Endothelial cell of umbilical vein (primary cell): ENCODE measurements at regions not wholly inside any gene's neighbourhood (a gene's known extent, or its start where the extent isn't known, plus 50 kb on each side); places are given as distances from the start of the nearest gene placed in this dataset.

ENCODE experiments used
- BruUV-seq: library from RNA; stranded (reverse); fragments of 400-500 nt; replicated peaks from 2 replicates; lab custom pipeline; 2021; lab: Mats Ljungman, UMichigan
- CTCF ChIA-PET: fragments of 300-600, 350-600 bp; sonication (Branson Sonifier 250); formaldehyde crosslinking; loops from one replicate; lab custom pipeline; 2021; ENCODE audit warnings: antibody characterized with exemption, inconsistent platforms; lab: Charles Lee
- POLR2A ChIA-PET: fragments of 300-600, 350-600 bp; sonication (Branson Sonifier 250); formaldehyde crosslinking; loops from one replicate; lab custom pipeline; 2021; ENCODE audit warnings: antibody characterized with exemption, inconsistent platforms; lab: Charles Lee
- DNase-seq: peaks from one replicate; pipeline ENCODE4 v3.0.0-alpha.2; 2011; ENCODE audit warnings: low read depth, low spot score
- FAIRE-seq: peaks from 2 replicates; lab custom pipeline; 2011; peaks lifted over from hg19 to GRCh38; lab: Jason Lieb, UNC
- H2AFZ ChIP-seq: 2 replicates; pipeline ENCODE4 v1.6.0; 2012; ENCODE audit warnings: low read depth, low read length, control low read depth, inconsistent platforms
- H3K27ac ChIP-seq: 2 replicates; pipeline ENCODE4 v1.5.1; 2011; ENCODE audit warnings: low read depth, mild to moderate bottlenecking, control low read depth, low read length, moderate library complexity; ENCODE audit not compliant: insufficient read depth
- H3K27me3 ChIP-seq, 2 experiments: 2 replicates each; pipeline versions ENCODE4 v1.6.0 to v1.6.1; 2011; ENCODE audit warnings: low read length in 2 of 2, mixed read lengths in 1 of 2; ENCODE audit not compliant: control insufficient read depth in 2 of 2, insufficient read depth in 2 of 2
- H3K36me3 ChIP-seq, 2 experiments: 2 replicates in 1 of 2; 3 replicates in 1 of 2; pipeline ENCODE4 v1.5.1; 2011; ENCODE audit warnings: low read length in 2 of 2, mild to moderate bottlenecking in 1 of 2, moderate library complexity in 1 of 2; ENCODE audit not compliant: control insufficient read depth in 2 of 2, insufficient read depth in 2 of 2; ENCODE audit errors: extremely low read depth in 1 of 2
- H3K4me1 ChIP-seq: 3 replicates; pipeline ENCODE4 v1.5.1; 2011; ENCODE audit warnings: mild to moderate bottlenecking, low read length; ENCODE audit not compliant: control insufficient read depth, insufficient read depth; ENCODE audit errors: extremely low read depth
- H3K4me2 ChIP-seq: 2 replicates; pipeline ENCODE4 v1.6.1; 2011; ENCODE audit warnings: low read length, control low read depth, mixed read lengths; ENCODE audit not compliant: insufficient read depth
- H3K4me3 ChIP-seq, 3 experiments: fragments of 200-600 bp in 1 of 3; sonication (generic), shearing (Covaris generic) in 1 of 3; replicated peaks in 1 of 3; 2 replicates each; pipeline ENCODE4 v1.5.1; 2011 to 2016; ENCODE audit warnings: control low read depth in 3 of 3, low read length in 3 of 3, mild to moderate bottlenecking in 2 of 3, inconsistent platforms in 1 of 3, low read depth in 1 of 3, moderate library complexity in 1 of 3; ENCODE audit not compliant: insufficient read depth in 1 of 3
- H3K79me2 ChIP-seq: 2 replicates; pipeline ENCODE4 v1.6.0; 2012; ENCODE audit warnings: low read length, inconsistent platforms; ENCODE audit not compliant: control insufficient read depth, insufficient read depth
- H3K9ac ChIP-seq: replicated peaks from 2 replicates; pipeline ENCODE3; 2011; ENCODE audit warnings: low read length, control low read depth; ENCODE audit not compliant: insufficient read depth; ENCODE audit errors: extremely low read depth
- H3K9me1 ChIP-seq: replicated peaks from 3 replicates; pipeline ENCODE4 v1.6.0; 2011; ENCODE audit warnings: mild to moderate bottlenecking, low read length; ENCODE audit not compliant: control insufficient read depth, insufficient read depth; ENCODE audit errors: extremely low read depth
- H3K9me3 ChIP-seq: replicated peaks from 2 replicates; pipeline ENCODE4 v1.5.1; 2012; ENCODE audit warnings: low read length, inconsistent platforms; ENCODE audit not compliant: control insufficient read depth, insufficient read depth
- H4K20me1 ChIP-seq: replicated peaks from 2 replicates; pipeline ENCODE3; 2011; ENCODE audit warnings: mild to moderate bottlenecking, low read length; ENCODE audit not compliant: control insufficient read depth, insufficient read depth; ENCODE audit errors: extremely low read depth
- EZH2 ChIP-seq: IDR thresholded peaks from 2 replicates; pipeline ENCODE4 v1.6.1; 2012; ENCODE audit warnings: borderline replicate concordance, low read depth, mild to moderate bottlenecking, moderate library complexity, low read length, inconsistent platforms; ENCODE audit not compliant: severe bottlenecking
- FOS ChIP-seq: IDR thresholded peaks from 2 replicates; pipeline ENCODE4 v1.6.1; 2011; ENCODE audit warnings: mild to moderate bottlenecking, low read length, moderate library complexity, borderline replicate concordance; ENCODE audit not compliant: insufficient read depth
- GATA2 ChIP-seq: IDR thresholded peaks from 2 replicates; pipeline ENCODE4 v1.7.0; 2011; ENCODE audit warnings: low read depth, mild to moderate bottlenecking, moderate library complexity, mixed read lengths, low read length; ENCODE audit not compliant: insufficient read length, insufficient read depth
- JUN ChIP-seq: IDR thresholded peaks from 2 replicates; pipeline ENCODE4 v1.6.1; 2011; ENCODE audit warnings: borderline replicate concordance, low read depth; ENCODE audit not compliant: insufficient read length, insufficient read depth
- MYC ChIP-seq: IDR thresholded peaks from one replicate; pipeline ENCODE4 v1.6.1; 2011; ENCODE audit warnings: mild to moderate bottlenecking, low read depth, low read length
- POLR2AphosphoS5 ChIP-seq: IDR thresholded peaks from 2 replicates; pipeline ENCODE4 v1.6.1; 2012; ENCODE audit warnings: low read depth, mild to moderate bottlenecking, control low read depth, low read length, moderate library complexity; ENCODE audit not compliant: insufficient read depth
- dilution Hi-C: fragments of 300-500 bp; cut with MboI; formaldehyde crosslinking; loops from one replicate; pipeline ENCODE4 v1.15.0; 2019; ENCODE audit warnings: low sequenced_read_pairs; ENCODE audit not compliant: extremely low pct_ligation_motif_present
- intact Hi-C: fragments of 100-400 bp; cut with micrococcal nuclease; formaldehyde crosslinking; loops from one replicate; pipeline ENCODE4 v1.10.0; 2022
- TF ChIP-seq, protein P1 (sequence below), 2 donors: IDR thresholded peaks; 1 replicate in 1 of 2; 2 replicates in 1 of 2; pipeline ENCODE4 v1.5.1; 2011; ENCODE audit warnings: low read length in 2 of 2, mild to moderate bottlenecking in 2 of 2, moderate library complexity in 2 of 2, control low read depth in 1 of 2, inconsistent platforms in 1 of 2, low read depth in 1 of 2; ENCODE audit not compliant: insufficient read depth in 1 of 2; ENCODE audit errors: extremely low read depth in 1 of 2
- TF ChIP-seq, protein P2 (sequence below): IDR thresholded peaks from 2 replicates; pipeline ENCODE4 v1.6.1; 2011; ENCODE audit not compliant: insufficient read depth, insufficient read length

DNA sequence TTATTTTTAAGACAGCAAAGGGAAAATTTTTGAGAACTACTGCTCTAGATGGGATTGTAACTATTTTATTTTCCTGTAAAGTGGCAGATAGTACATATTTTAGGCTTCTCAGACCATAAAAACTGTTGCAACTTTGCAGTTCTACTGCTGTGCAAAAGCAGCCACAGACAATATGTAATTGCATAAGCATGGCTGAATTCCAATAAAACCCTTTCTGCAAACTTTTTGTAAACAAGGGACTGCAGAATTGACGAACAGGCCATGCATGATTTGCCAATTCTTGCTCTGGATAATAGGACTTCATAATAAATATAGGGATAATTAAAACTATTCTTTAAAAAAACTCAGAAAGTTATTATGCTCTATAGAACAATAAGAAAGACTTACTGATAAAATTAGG lies 149.1 kb downstream of the SLITRK5 start:
- POLR2A ChIA-PET: no interaction called here
- H3K27ac ChIP-seq: no peak overlapping the region
- H2AFZ ChIP-seq: no peak overlapping the region
- no peaks in the 10 kb centered on the region for H3K9me1 ChIP-seq
- intact Hi-C loops (no loop called here), dilution Hi-C loops (no loop called here)
- H3K4me3 ChIP-seq: no peak overlapping the region
- no peaks in the 10 kb centered on the region for H3K9me3 ChIP-seq
- H4K20me1 ChIP-seq: no peaks in the 10 kb centered on the region
- H3K36me3 ChIP-seq: no peaks in the 10 kb centered on the region
- no peak overlapping the region for H3K4me2 ChIP-seq
- no TSS peak for BruUV-seq
- TF ChIP-seq, protein P1, sequence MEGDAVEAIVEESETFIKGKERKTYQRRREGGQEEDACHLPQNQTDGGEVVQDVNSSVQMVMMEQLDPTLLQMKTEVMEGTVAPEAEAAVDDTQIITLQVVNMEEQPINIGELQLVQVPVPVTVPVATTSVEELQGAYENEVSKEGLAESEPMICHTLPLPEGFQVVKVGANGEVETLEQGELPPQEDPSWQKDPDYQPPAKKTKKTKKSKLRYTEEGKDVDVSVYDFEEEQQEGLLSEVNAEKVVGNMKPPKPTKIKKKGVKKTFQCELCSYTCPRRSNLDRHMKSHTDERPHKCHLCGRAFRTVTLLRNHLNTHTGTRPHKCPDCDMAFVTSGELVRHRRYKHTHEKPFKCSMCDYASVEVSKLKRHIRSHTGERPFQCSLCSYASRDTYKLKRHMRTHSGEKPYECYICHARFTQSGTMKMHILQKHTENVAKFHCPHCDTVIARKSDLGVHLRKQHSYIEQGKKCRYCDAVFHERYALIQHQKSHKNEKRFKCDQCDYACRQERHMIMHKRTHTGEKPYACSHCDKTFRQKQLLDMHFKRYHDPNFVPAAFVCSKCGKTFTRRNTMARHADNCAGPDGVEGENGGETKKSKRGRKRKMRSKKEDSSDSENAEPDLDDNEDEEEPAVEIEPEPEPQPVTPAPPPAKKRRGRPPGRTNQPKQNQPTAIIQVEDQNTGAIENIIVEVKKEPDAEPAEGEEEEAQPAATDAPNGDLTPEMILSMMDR (IDR thresholded peaks at IDR 0.05; ENCODE audit: extremely low read depth in 1 of 2, insufficient read depth in 1 of 2, low read depth in 1 of 2, low read length in 2 of 2): no peak
- TF ChIP-seq MYC (no peak), POLR2AphosphoS5 (no peak), EZH2 (no peak), GATA2 (no peak), JUN (no peak), FOS (no peak)
- TF ChIP-seq, protein P2, sequence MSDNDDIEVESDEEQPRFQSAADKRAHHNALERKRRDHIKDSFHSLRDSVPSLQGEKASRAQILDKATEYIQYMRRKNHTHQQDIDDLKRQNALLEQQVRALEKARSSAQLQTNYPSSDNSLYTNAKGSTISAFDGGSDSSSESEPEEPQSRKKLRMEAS: no peak
- DNase-seq (no peak), FAIRE-seq (no peak)
- H3K4me1 ChIP-seq: no peaks in the 10 kb centered on the region
- H3K79me2 ChIP-seq: no peaks in the 10 kb centered on the region
- no peaks in the 10 kb centered on the region for H3K27me3 ChIP-seq
- CTCF ChIA-PET: no interaction called here
- no peak overlapping the region for H3K9ac ChIP-seq
